ENCODE measurements at regions not wholly inside any gene's neighbourhood (a gene's known extent, or its start where the extent isn't known, plus 50 kb on each side); places are given as distances from the start of the nearest gene placed in this dataset.

DNA sequence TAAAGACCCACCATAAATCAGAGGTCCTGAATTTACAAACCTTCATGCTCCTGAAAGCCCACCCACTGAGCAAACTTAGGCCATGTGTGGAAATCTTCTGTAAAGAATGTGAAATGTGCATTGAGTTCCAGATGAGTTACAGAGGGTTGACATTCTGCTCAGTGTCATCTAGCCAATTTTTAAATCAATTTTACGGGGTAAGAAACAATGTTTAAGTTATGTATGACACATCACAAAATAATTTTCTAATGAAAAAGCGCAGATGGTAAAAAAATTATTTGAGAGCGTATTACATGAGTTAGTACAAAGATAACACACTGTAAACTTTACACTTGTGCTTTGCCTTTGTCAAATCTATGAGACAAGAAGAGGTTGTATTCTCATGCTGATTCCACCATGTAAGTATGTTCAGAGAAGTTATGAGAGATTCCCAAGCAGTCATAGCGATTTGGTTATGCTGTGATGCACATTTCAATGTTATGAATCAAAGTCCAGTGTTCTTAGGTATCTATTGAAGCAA is 446.3 kb downstream of the ADCYAP1 start:
- Histone ChIP-seq H3K9me2 (ENCODE audit: insufficient read depth) (no peaks in the 10 kb centered on the region), H3K36me3 (ENCODE audit: control insufficient read depth in 1 of 2, insufficient read depth in 2 of 2, low read length in 2 of 2) (no peaks in the 10 kb centered on the region), H3K79me2 (ENCODE audit: insufficient read depth, low read length) (no peaks in the 10 kb centered on the region), H4K20me1 (ENCODE audit: insufficient read depth) (no peaks in the 10 kb centered on the region), H2AFZ (ENCODE audit: low read depth, low read length, poor library complexity, severe bottlenecking) (no peak overlapping the region), H3K27me3 (ENCODE audit: insufficient read depth, low read length) (no peaks in the 10 kb centered on the region), H3K4me2 (ENCODE audit: low read length) (no peak overlapping the region), H3K4me1 (ENCODE audit: control insufficient read depth in 1 of 2, insufficient read depth in 2 of 2, low read length in 2 of 2) (no peaks in the 10 kb centered on the region), H3K27ac (ENCODE audit: low read depth, low read length) (no peak overlapping the region), H3K9ac (ENCODE audit: low read length) (no peak overlapping the region), H3K9me3 (ENCODE audit: control insufficient read depth in 1 of 2, insufficient read depth in 1 of 2, low read depth in 1 of 2, low read length in 2 of 2) (no peaks in the 10 kb centered on the region), H3K4me3 (replicated peaks in 1 of 2; ENCODE audit: low read depth in 1 of 2, low read length in 2 of 2) (no peak overlapping the region)
- CTCF ChIA-PET = no interaction called here
- ATAC-seq (no peak), DNase-seq (ENCODE audit: low read depth, low spot score) (no peak)
- POLR2A ChIA-PET = no interaction called here
- TF ChIP-seq, protein P1, sequence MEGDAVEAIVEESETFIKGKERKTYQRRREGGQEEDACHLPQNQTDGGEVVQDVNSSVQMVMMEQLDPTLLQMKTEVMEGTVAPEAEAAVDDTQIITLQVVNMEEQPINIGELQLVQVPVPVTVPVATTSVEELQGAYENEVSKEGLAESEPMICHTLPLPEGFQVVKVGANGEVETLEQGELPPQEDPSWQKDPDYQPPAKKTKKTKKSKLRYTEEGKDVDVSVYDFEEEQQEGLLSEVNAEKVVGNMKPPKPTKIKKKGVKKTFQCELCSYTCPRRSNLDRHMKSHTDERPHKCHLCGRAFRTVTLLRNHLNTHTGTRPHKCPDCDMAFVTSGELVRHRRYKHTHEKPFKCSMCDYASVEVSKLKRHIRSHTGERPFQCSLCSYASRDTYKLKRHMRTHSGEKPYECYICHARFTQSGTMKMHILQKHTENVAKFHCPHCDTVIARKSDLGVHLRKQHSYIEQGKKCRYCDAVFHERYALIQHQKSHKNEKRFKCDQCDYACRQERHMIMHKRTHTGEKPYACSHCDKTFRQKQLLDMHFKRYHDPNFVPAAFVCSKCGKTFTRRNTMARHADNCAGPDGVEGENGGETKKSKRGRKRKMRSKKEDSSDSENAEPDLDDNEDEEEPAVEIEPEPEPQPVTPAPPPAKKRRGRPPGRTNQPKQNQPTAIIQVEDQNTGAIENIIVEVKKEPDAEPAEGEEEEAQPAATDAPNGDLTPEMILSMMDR (IDR thresholded peaks at IDR 0.05 in 2 of 3, conservative IDR thresholded peaks at IDR 0.05 in 1 of 3; ENCODE audit: borderline replicate concordance in 1 of 3, insufficient read depth in 1 of 3, low read depth in 2 of 3, low read length in 2 of 3) = no peak
- TF ChIP-seq EZH2 (IDR thresholded peaks at IDR 0.05) (no peak), YY1 (IDR thresholded peaks at IDR 0.05; ENCODE audit: extremely low read depth, insufficient replicate concordance, low read depth, low read length) (no peak), SRF (IDR thresholded peaks at IDR 0.05; ENCODE audit: low read depth) (no peak), ZNF274 (IDR thresholded peaks at IDR 0.05; ENCODE audit: low read depth, low read length) (no peak), EGR1 (IDR thresholded peaks at IDR 0.05; ENCODE audit: low read depth) (no peak), RAD21 (IDR thresholded peaks at IDR 0.05; ENCODE audit: low read depth) (no peak)
- intact Hi-C loops (cut with micrococcal nuclease) = no loop called here
- no TSS peak for BruUV-seq (replicated peaks)
- RAD21 ChIA-PET (ENCODE audit: low non-redundant PET in 1 of 2, low total read pairs in 2 of 2, uncharacterized antibody in 2 of 2, unreplicated experiment in 2 of 2) = no interaction called here

DNA sequence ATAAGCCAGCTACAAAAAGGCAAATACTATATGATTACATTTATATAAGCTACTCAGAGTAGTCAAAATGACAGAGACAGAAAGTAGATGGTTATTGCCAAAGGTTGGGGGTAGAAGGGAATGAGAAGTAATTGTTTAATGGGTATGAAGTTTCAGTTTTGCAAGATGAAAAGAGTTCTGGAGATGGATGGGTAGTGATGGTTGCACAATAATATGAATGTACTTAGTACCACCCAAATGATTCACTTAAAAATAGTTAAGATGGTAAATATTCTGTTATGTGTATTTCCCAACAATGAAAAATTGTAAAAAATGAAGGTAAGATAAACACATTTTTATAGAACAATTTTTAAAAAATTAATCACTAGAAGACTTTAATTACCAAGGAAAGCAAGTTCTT is 448.4 kb downstream of the ADCYAP1 start:
- no peak overlapping the region for H2AFZ ChIP-seq (ENCODE audit: low read depth, low read length, poor library complexity, severe bottlenecking)
- no peaks in the 10 kb centered on the region for H3K9me3 ChIP-seq (ENCODE audit: control insufficient read depth in 1 of 2, insufficient read depth in 1 of 2, low read depth in 1 of 2, low read length in 2 of 2)
- no peaks in the 10 kb centered on the region for H3K4me1 ChIP-seq (ENCODE audit: control insufficient read depth in 1 of 2, insufficient read depth in 2 of 2, low read length in 2 of 2)
- H3K4me2 ChIP-seq (ENCODE audit: low read length) = no peak overlapping the region
- ChIA-PET RAD21 (ENCODE audit: low non-redundant PET in 1 of 2, low total read pairs in 2 of 2, uncharacterized antibody in 2 of 2, unreplicated experiment in 2 of 2) (no interaction called here), CTCF (no interaction called here), POLR2A (no interaction called here)
- no peak overlapping the region for H3K4me3 ChIP-seq (replicated peaks in 1 of 2; ENCODE audit: low read depth in 1 of 2, low read length in 2 of 2)
- TF ChIP-seq TCF7L2 (IDR thresholded peaks at IDR 0.05; ENCODE audit: borderline replicate concordance, extremely low read depth, insufficient read depth, insufficient read length) = no peak
- no peak for TF ChIP-seq ZFX (IDR thresholded peaks at IDR 0.05)
- no peak for TF ChIP-seq EZH2phosphoT487 (IDR thresholded peaks at IDR 0.05; ENCODE audit: borderline replicate concordance)
- TF ChIP-seq POLR2AphosphoS5 (IDR thresholded peaks at IDR 0.05; ENCODE audit: low read depth, low read length) = no peak
- TF ChIP-seq, protein P1 (IDR thresholded peaks at IDR 0.05 in 2 of 3, conservative IDR thresholded peaks at IDR 0.05 in 1 of 3; ENCODE audit: borderline replicate concordance in 1 of 3, insufficient read depth in 1 of 3, low read depth in 2 of 3, low read length in 2 of 3) = no peak
- no peak for TF ChIP-seq RAD21 (IDR thresholded peaks at IDR 0.05; ENCODE audit: low read depth)
- TF ChIP-seq YY1 (IDR thresholded peaks at IDR 0.05; ENCODE audit: extremely low read depth, insufficient replicate concordance, low read depth, low read length) = no peak
- no peak for TF ChIP-seq POLR2A (IDR thresholded peaks at IDR 0.05; ENCODE audit: borderline replicate concordance, extremely low read depth, insufficient read depth, insufficient read length)
- no peak for TF ChIP-seq SIN3A (IDR thresholded peaks at IDR 0.05; ENCODE audit: low read depth)
- TF ChIP-seq SP1 (IDR thresholded peaks at IDR 0.05; ENCODE audit: low read depth) = no peak
- TF ChIP-seq ELF1 (IDR thresholded peaks at IDR 0.05; ENCODE audit: borderline replicate concordance, low read depth) = no peak
- no peak for TF ChIP-seq JUND (IDR thresholded peaks at IDR 0.05)
- no peak for TF ChIP-seq EGR1 (IDR thresholded peaks at IDR 0.05; ENCODE audit: low read depth)
- no peak for TF ChIP-seq ZNF274 (IDR thresholded peaks at IDR 0.05; ENCODE audit: low read depth, low read length)
- no peak for TF ChIP-seq SRF (IDR thresholded peaks at IDR 0.05; ENCODE audit: low read depth)
- TF ChIP-seq CBX3 (IDR thresholded peaks at IDR 0.05; ENCODE audit: low read depth) = no peak
- no peaks in the 10 kb centered on the region for H3K36me3 ChIP-seq (ENCODE audit: control insufficient read depth in 1 of 2, insufficient read depth in 2 of 2, low read length in 2 of 2)
- no peak for ATAC-seq
- H3K9me2 ChIP-seq (ENCODE audit: insufficient read depth) = no peaks in the 10 kb centered on the region
- no TSS peak for BruUV-seq (replicated peaks)
- intact Hi-C loops (cut with micrococcal nuclease) = no loop called here
- no peaks in the 10 kb centered on the region for H4K20me1 ChIP-seq (ENCODE audit: insufficient read depth)
- no peak for DNase-seq (ENCODE audit: low read depth, low spot score)
- no peak overlapping the region for H3K27ac ChIP-seq (ENCODE audit: low read depth, low read length)
- no peaks in the 10 kb centered on the region for H3K27me3 ChIP-seq (ENCODE audit: insufficient read depth, low read length)
- no peak overlapping the region for H3K9ac ChIP-seq (ENCODE audit: low read length)
- no peaks in the 10 kb centered on the region for H3K79me2 ChIP-seq (ENCODE audit: insufficient read depth, low read length)
